ENCODE measurements at regions not wholly inside any gene's neighbourhood (a gene's known extent, or its start where the extent isn't known, plus 50 kb on each side); places are given as distances from the start of the nearest gene placed in this dataset.

DNA sequence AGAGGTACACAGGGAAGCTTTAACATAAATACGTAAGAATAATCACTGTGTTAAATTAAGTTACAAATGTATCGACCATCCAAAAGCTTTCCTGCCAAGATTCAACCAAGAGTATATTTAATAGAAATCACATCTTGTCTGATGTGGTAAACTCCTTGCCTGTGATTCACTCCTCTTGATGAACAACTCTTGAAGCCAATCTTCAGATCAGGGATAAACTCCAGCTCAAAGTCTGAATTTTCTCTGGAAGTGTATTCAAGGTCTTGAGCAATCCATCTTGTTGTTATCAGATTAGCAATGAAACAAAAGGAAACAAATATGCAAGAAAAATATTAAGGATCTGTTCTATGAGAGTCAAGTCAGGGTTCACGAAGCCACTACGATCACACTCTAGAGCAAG lies 170.0 kb upstream of the ADAMTS16 start:
- no peak for DNase-seq (ENCODE audit: low read depth)
- TF ChIP-seq, protein P1, sequence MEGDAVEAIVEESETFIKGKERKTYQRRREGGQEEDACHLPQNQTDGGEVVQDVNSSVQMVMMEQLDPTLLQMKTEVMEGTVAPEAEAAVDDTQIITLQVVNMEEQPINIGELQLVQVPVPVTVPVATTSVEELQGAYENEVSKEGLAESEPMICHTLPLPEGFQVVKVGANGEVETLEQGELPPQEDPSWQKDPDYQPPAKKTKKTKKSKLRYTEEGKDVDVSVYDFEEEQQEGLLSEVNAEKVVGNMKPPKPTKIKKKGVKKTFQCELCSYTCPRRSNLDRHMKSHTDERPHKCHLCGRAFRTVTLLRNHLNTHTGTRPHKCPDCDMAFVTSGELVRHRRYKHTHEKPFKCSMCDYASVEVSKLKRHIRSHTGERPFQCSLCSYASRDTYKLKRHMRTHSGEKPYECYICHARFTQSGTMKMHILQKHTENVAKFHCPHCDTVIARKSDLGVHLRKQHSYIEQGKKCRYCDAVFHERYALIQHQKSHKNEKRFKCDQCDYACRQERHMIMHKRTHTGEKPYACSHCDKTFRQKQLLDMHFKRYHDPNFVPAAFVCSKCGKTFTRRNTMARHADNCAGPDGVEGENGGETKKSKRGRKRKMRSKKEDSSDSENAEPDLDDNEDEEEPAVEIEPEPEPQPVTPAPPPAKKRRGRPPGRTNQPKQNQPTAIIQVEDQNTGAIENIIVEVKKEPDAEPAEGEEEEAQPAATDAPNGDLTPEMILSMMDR (IDR thresholded peaks at IDR 0.05; ENCODE audit: control insufficient read depth, insufficient read depth, low read depth, low read length, missing control alignments) = no peak
- no peak overlapping the region for H3K4me3 ChIP-seq (ENCODE audit: control insufficient read depth, low read depth, low read length)

DNA sequence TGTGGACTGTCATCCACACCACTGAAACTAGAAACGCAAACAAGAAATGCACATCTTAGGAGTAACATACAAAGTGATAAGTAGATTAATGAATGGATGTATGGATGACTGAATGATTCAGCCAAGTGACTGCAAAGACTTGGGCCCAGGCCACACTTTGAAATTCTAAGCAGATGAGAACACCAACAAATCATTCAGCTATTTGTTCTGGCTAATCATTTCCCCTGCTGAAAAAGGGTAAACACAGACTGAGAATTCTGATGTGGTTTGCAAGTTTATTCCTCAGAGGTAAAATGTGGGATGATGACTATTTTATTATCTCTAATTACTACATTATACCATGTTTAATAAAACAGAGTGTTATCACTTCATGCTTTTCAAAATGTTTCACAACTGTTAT lies 163.2 kb upstream of the ADAMTS16 start:
- H3K4me3 ChIP-seq (ENCODE audit: control insufficient read depth, low read depth, low read length) = no peak overlapping the region
- no peak for DNase-seq (ENCODE audit: low read depth)
- TF ChIP-seq, protein P1 (IDR thresholded peaks at IDR 0.05; ENCODE audit: control insufficient read depth, insufficient read depth, low read depth, low read length, missing control alignments) = no peak

DNA sequence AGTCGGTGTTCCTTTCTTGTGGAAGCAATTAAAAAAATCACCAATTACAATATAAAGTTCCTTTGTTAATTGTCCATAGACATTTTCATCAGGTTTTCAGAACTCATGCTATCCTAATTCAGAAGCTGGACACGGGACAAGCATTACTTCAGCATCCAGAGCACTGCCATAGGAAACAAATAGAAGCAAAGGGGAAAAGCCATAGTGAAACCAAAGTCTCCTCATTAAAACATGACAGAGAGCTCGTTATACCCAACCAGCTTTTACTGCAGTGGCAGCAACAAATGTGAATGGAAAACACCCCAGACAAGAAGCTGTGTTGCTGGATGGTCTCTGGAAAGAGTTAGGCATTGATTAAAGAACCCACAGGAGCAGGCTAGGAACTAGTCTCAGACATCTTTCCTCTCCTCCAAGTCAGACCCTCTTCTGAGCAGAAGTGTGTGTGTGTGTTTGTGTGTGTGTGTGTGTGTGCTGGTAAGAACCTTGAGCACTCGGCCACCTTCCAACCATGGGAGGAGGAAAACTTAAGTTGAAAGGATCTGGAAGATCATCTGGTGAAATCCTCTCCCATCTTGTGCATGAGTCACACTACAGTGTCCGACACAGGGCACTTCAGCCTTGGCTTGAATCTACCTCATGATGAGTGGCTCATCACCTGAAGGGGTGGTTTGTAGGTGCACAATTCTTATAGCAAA lies 162.6 kb upstream of the ADAMTS16 start:
- TF ChIP-seq, protein P1 (IDR thresholded peaks at IDR 0.05; ENCODE audit: control insufficient read depth, insufficient read depth, low read depth, low read length, missing control alignments) = no peak
- no peak overlapping the region for H3K4me3 ChIP-seq (ENCODE audit: control insufficient read depth, low read depth, low read length)
- DNase-seq (ENCODE audit: low read depth) = no peak

- DNase-seq (ENCODE audit: low read depth) = no peak
- TF ChIP-seq, protein P1 (IDR thresholded peaks at IDR 0.05; ENCODE audit: control insufficient read depth, insufficient read depth, low read depth, low read length, missing control alignments) = no peak
- H3K4me3 ChIP-seq (ENCODE audit: control insufficient read depth, low read depth, low read length) = no peak overlapping the region
Measured at GRCh38 chr5:4980201-4980600, 159.9 kb upstream of the ADAMTS16 start.

DNA sequence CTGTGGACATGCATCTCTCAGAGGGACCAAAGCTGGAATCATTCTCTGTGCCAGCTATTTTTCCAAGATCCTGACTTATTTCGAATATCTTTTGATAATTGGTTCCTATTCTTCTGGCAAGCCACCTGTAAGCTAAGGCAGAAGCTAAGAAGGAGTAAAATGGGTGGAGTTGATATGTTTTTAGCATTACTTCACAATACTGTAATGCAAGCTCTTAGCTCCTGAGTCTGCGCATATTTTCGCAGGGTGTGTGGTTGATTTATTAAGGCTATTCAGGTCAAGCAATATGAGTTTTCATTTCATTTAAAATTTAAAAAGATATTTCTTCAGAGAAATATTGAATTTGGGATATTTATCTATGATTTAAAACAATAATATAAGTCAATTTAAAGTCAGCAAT lies 158.5 kb upstream of the ADAMTS16 start:
- H3K4me3 ChIP-seq (ENCODE audit: control insufficient read depth, low read depth, low read length) = no peak overlapping the region
- TF ChIP-seq, protein P1 (IDR thresholded peaks at IDR 0.05; ENCODE audit: control insufficient read depth, insufficient read depth, low read depth, low read length, missing control alignments) = no peak
- DNase-seq (ENCODE audit: low read depth) = no peak

GRCh38 chr5:4983701-4984100 lies 156.4 kb upstream of the ADAMTS16 start:
- no peak overlapping the region for H3K4me3 ChIP-seq (ENCODE audit: control insufficient read depth, low read depth, low read length)
- no peak for DNase-seq (ENCODE audit: low read depth)
- TF ChIP-seq, protein P1 (IDR thresholded peaks at IDR 0.05; ENCODE audit: control insufficient read depth, insufficient read depth, low read depth, low read length, missing control alignments) = no peak

All from AG09309 (cell line).